ENCODE measurements at regions not wholly inside any gene's neighbourhood (a gene's known extent, or its start where the extent isn't known, plus 50 kb on each side); places are given as distances from the start of the nearest gene placed in this dataset.

- no peaks in the 10 kb centered on the region for H3K27me3 ChIP-seq (ENCODE audit: control insufficient read depth in 2 of 2, insufficient read depth in 2 of 2, low read length in 2 of 2)
- ChIA-PET POLR2A (no interaction called here), CTCF (ENCODE audit: low intra/inter-chr PET ratio) (no interaction called here)
- intact Hi-C loops (cut with micrococcal nuclease), result loop anchor here (10.0 kb wide), 2 partner anchors 161 to 821 kb away; no protein-coding TSS in a partner anchor
- no peaks in the 10 kb centered on the region for H3K36me3 ChIP-seq (ENCODE audit: control insufficient read depth, insufficient read depth, low read length)
- no peak overlapping the region for H3K9ac ChIP-seq (ENCODE audit: insufficient read depth in 1 of 2, low read depth in 2 of 2, low read length in 2 of 2)
- 0% methylated on average over 6 of the region's 7 CpGs for WGBS (ENCODE audit: insufficient coverage, low coverage, missing lambda C conversion rate)
- H3K4me2 ChIP-seq (ENCODE audit: insufficient read depth, low read length), result no peak overlapping the region
- ATAC-seq (no peak), DNase-seq (ENCODE audit: extremely low read depth in 1 of 4, low spot score in 3 of 4) (no peak), FAIRE-seq (no peak)
- H3K4me3 ChIP-seq, result no peak overlapping the region
- no TSS peak for BruUV-seq (replicated peaks)
- no peaks in the 10 kb centered on the region for H4K20me1 ChIP-seq (replicated peaks; ENCODE audit: control insufficient read depth, insufficient read depth, low read length)
- no peak overlapping the region for H2AFZ ChIP-seq (ENCODE audit: low read depth, low read length)
- in situ Hi-C loops (cut with MboI), result no loop called here
- no peaks in the 10 kb centered on the region for H3K9me1 ChIP-seq (ENCODE audit: control insufficient read depth, insufficient read depth, low read length)
- no peaks in the 10 kb centered on the region; a peak in 1 of 5 replicates for H3K4me1 ChIP-seq (replicated peaks in 1 of 2; ENCODE audit: control insufficient read depth in 2 of 2, insufficient read depth in 2 of 2, low read length in 2 of 2)
- no peaks in the 10 kb centered on the region for H3K79me2 ChIP-seq (ENCODE audit: control insufficient read depth, insufficient read depth, low read length)
- no peaks in the 10 kb centered on the region for H3K9me3 ChIP-seq (replicated peaks; ENCODE audit: control insufficient read depth, insufficient read depth, low read depth, low read length)
- H3K27ac ChIP-seq (ENCODE audit: extremely low read depth, low read depth, low read length), result no peak overlapping the region
- no peak for TF ChIP-seq EWSR1 (IDR thresholded peaks at IDR 0.05; ENCODE audit: borderline replicate concordance, low read depth, partially characterized antibody)
- no peak for TF ChIP-seq MCM7 (IDR thresholded peaks at IDR 0.05)
- no peak for TF ChIP-seq CREBBP (IDR thresholded peaks at IDR 0.05; ENCODE audit: low read depth, low read length)
- TF ChIP-seq ZNF347 (CRISPR knock-in tag; IDR thresholded peaks at IDR 0.05; ENCODE audit: low read depth), result no peak
- no peak for TF ChIP-seq MEF2A (IDR thresholded peaks at IDR 0.05; ENCODE audit: control insufficient read depth, low read depth, low read length)
- no peak for TF ChIP-seq POLR2AphosphoS5 (IDR thresholded peaks at IDR 0.05; ENCODE audit: control insufficient read depth, insufficient read depth, low read depth, low read length)
- TF ChIP-seq RAD51 (IDR thresholded peaks at IDR 0.05; ENCODE audit: borderline replicate concordance, low read depth), result no peak
- no peak for TF ChIP-seq MBD1 (CRISPR knock-in tag; IDR thresholded peaks at IDR 0.05)
- TF ChIP-seq RNF219 (CRISPR knock-in tag; IDR thresholded peaks at IDR 0.05), result no peak
- no peak for TF ChIP-seq IRF2 (CRISPR knock-in tag; IDR thresholded peaks at IDR 0.05)
- no peak for TF ChIP-seq NFYB (IDR thresholded peaks at IDR 0.05; ENCODE audit: extremely low read depth, insufficient read length)
Observed at GRCh38 chr13:42495751-42496150, 78.2 kb upstream of the TNFSF11 start.

Data from K562 (cell line).